AG09309 (cell line): ENCODE measurements at regions not wholly inside any gene's neighbourhood (a gene's known extent, or its start where the extent isn't known, plus 50 kb on each side); places are given as distances from the start of the nearest gene placed in this dataset.
A peak's percentile ranks its signal among the peaks of the same experiment; 100 is the strongest.

Experiments used
- DNase-seq: peaks from one replicate; pipeline ENCODE4 v3.0.0-alpha.2; 2010; ENCODE audit warnings: low read depth
- H3K4me3 ChIP-seq: 2 replicates; pipeline ENCODE4 v1.5.1; 2011; ENCODE audit warnings: mild to moderate bottlenecking, low read depth, low read length, moderate library complexity; ENCODE audit not compliant: control insufficient read depth
- TF ChIP-seq, protein P1 (sequence below): IDR thresholded peaks from 2 replicates; pipeline ENCODE4 v1.5.1; 2011; ENCODE audit warnings: mild to moderate bottlenecking, low read depth, low read length, inconsistent platforms; ENCODE audit not compliant: insufficient read depth, control insufficient read depth; ENCODE audit errors: missing control alignments

DNA sequence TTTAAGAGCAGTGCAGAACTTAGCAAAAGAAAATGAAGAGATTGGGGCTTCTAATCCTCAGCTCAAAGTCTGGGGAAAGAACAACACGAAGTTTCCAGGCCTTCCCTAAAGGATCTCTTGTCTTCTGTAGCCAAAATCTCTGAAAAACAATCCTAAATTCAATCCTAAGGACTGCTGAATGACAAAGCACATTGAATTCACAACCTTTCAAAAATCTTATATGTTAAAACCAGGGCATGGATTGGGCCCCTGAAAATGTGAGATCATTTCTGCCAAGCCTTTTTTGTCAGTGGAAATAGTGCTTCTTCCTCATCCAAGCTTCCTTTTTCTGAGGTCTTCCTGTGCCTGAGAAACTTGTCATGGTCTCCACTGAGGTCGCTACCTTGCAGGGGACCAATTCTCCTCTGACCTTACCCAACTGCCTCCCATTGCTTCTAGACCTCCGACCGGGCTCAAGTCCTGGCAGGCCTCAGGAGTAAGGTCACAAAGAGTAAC is 126.2 kb upstream of the ARID1B start:
- TF ChIP-seq, protein P1, sequence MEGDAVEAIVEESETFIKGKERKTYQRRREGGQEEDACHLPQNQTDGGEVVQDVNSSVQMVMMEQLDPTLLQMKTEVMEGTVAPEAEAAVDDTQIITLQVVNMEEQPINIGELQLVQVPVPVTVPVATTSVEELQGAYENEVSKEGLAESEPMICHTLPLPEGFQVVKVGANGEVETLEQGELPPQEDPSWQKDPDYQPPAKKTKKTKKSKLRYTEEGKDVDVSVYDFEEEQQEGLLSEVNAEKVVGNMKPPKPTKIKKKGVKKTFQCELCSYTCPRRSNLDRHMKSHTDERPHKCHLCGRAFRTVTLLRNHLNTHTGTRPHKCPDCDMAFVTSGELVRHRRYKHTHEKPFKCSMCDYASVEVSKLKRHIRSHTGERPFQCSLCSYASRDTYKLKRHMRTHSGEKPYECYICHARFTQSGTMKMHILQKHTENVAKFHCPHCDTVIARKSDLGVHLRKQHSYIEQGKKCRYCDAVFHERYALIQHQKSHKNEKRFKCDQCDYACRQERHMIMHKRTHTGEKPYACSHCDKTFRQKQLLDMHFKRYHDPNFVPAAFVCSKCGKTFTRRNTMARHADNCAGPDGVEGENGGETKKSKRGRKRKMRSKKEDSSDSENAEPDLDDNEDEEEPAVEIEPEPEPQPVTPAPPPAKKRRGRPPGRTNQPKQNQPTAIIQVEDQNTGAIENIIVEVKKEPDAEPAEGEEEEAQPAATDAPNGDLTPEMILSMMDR = no peak
- no peak for DNase-seq
- no peak overlapping the region for H3K4me3 ChIP-seq

DNA sequence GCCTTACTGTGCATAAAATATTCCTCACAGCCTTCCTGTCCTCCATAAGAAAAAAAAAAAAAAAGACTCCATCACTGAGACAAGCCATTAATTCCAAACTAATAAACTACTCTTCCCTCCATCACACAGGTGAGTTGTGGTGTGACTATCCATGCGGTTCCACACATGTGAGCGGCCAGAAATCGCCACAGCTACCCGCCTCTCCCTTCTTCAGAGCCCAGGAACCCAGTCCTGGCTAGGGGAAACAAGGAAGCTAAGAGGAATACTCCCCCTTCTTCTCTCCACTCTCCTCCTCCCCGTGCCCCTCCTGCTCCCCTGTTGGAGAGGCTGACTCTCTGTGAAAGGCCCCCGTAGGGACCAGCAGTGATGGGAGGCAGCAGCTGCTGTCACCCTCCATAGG is 128.6 kb upstream of the ARID1B start:
- H3K4me3 ChIP-seq = no peak overlapping the region
- TF ChIP-seq, protein P1 = no peak
- no peak for DNase-seq

DNA sequence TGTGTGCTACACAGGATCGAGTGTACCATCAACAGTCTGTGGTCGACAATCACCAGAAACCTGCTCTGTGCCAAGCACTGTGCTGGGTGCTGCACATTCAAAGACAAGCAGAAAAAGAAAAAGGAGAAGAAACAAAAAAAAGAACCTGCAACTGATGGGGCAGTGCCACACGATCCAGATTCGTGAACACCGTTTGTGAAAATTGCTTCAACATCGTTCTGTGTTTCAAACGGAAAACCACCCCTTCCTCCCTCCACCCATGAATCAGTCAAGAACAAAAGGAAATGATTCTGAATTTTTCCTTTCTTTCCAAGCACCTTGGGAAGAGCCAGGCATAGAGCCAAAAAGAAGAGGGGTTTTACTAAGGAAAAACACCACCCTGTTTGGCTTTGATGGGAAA is 129.2 kb upstream of the ARID1B start:
- H3K4me3 ChIP-seq = no peak overlapping the region
- no peak for DNase-seq
- TF ChIP-seq, protein P1 = no peak

DNA sequence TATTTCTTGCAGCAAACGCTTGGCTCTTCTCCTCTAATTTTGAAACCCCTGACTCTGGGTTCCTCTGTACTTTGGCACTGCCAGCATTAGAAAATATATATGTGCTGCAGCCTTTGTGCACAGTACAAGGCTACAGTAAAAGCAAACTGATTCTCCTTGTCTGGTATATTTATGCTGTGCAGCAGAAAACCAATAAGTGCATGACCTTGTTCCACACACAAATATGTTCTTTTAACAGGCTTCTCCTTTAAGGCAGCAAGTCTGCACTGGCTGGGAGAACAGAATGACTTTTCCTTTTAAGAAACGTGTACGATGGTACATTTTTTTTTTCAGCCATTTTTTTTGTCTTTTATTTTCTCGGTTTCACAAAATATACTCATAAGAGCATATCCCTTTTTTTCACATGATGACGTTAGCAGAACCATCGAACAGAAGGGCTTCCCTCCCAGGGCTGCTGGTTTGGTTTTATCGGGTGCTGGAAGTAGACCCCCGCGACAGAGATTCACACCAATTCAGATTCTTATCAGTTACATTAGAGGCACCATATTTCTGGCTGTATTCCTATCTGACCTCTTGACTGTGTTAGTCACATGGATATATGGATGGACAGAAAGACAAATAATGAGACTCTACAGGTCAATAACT is 129.9 kb upstream of the ARID1B start:
- TF ChIP-seq, protein P1 = no peak
- no peak overlapping the region for H3K4me3 ChIP-seq
- DNase-seq = no peak

DNA sequence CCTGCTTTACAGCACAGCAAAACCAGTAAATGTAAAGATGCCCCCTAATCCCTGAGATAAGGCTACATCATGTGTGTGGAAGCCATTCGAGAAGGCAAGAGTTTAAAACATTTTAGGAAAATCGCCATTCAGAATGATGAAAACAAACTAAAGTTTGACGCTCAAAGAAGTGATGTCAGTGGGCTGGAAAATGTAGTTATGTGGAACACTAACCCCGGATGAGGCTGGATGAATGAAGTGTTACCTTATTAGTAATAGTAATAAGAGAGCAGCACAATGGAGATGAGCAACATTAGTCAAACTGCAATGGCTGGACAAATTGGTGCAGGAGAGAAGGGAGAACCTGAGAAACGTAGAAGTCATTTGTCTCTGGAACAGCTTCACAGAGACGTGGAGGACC is 130.7 kb upstream of the ARID1B start:
- no peak overlapping the region for H3K4me3 ChIP-seq
- TF ChIP-seq, protein P1 = no peak
- DNase-seq = no peak

DNA sequence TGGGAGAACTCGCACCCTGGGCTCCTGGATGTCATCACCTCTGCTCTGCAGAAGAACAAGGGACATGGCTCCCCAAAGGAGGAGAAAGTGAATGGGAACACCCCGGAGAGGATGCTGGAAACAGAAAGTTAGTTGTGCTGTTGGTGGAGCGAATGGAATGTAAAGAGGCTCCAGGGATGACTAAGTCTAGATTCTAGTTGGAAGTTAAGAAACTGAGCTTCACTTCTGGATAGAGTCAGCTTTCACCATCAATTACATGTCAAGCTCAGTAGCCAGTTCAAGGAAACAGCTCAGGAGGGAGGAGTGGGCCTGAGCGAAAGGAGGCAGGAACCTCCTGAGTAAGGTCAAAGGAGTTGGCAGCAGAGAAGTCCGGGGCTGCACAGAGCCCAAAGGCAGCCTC is 132.1 kb upstream of the ARID1B start:
- TF ChIP-seq, protein P1 = no peak
- H3K4me3 ChIP-seq = no peak overlapping the region
- peak; percentile 7 for DNase-seq
